Endothelial cell of umbilical vein (primary cell): ENCODE measurements at regions not wholly inside any gene's neighbourhood (a gene's known extent, or its start where the extent isn't known, plus 50 kb on each side); places are given as distances from the start of the nearest gene placed in this dataset.

Experiments used
- EZH2 ChIP-seq: IDR thresholded peaks from 2 replicates; pipeline ENCODE4 v1.6.1; 2012; ENCODE audit warnings: borderline replicate concordance, low read depth, mild to moderate bottlenecking, moderate library complexity, low read length, inconsistent platforms; ENCODE audit not compliant: severe bottlenecking
- FOS ChIP-seq: IDR thresholded peaks from 2 replicates; pipeline ENCODE4 v1.6.1; 2011; ENCODE audit warnings: mild to moderate bottlenecking, low read length, moderate library complexity, borderline replicate concordance; ENCODE audit not compliant: insufficient read depth
- GATA2 ChIP-seq: IDR thresholded peaks from 2 replicates; pipeline ENCODE4 v1.7.0; 2011; ENCODE audit warnings: low read depth, mild to moderate bottlenecking, moderate library complexity, mixed read lengths, low read length; ENCODE audit not compliant: insufficient read length, insufficient read depth
- JUN ChIP-seq: IDR thresholded peaks from 2 replicates; pipeline ENCODE4 v1.6.1; 2011; ENCODE audit warnings: borderline replicate concordance, low read depth; ENCODE audit not compliant: insufficient read length, insufficient read depth
- MYC ChIP-seq: IDR thresholded peaks from one replicate; pipeline ENCODE4 v1.6.1; 2011; ENCODE audit warnings: mild to moderate bottlenecking, low read depth, low read length
- POLR2A ChIP-seq: IDR thresholded peaks from 2 replicates; pipeline ENCODE4 v1.6.1; 2012; ENCODE audit warnings: low read depth, mild to moderate bottlenecking, control low read depth, low read length
- POLR2AphosphoS5 ChIP-seq: IDR thresholded peaks from 2 replicates; pipeline ENCODE4 v1.6.1; 2012; ENCODE audit warnings: low read depth, mild to moderate bottlenecking, control low read depth, low read length, moderate library complexity; ENCODE audit not compliant: insufficient read depth
- TF ChIP-seq, protein P1 (sequence below): IDR thresholded peaks from 2 replicates; pipeline ENCODE4 v1.6.1; 2011; ENCODE audit not compliant: insufficient read depth, insufficient read length
- TF ChIP-seq, protein P2 (sequence below), 2 donors: IDR thresholded peaks; 1 replicate in 1 of 2; 2 replicates in 1 of 2; pipeline ENCODE4 v1.5.1; 2011; ENCODE audit warnings: low read length in 2 of 2, mild to moderate bottlenecking in 2 of 2, moderate library complexity in 2 of 2, control low read depth in 1 of 2, inconsistent platforms in 1 of 2, low read depth in 1 of 2; ENCODE audit not compliant: insufficient read depth in 1 of 2; ENCODE audit errors: extremely low read depth in 1 of 2

DNA sequence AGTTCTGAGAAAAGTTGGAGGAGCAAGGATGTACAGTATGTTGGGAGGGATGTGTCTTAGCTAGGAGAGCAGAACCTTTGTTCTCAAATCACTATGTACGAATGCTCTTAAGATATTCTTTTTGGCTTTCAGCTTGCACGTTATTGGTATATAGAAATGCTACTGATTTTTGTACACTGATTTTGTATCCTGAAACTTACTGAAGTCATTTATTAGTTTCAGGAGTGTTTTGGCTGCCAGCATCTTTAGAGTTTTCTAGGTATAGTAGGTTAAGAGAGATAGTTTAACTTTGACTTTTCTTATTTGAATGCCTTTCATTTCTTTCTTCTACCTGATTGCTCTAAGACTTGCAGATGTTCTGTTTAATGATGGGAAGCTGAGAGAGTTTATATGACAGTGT, 442.8 kb upstream of the FBXO33 start:
- TF ChIP-seq, protein P1, sequence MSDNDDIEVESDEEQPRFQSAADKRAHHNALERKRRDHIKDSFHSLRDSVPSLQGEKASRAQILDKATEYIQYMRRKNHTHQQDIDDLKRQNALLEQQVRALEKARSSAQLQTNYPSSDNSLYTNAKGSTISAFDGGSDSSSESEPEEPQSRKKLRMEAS = no peak
- no peak for TF ChIP-seq EZH2
- TF ChIP-seq, protein P2, sequence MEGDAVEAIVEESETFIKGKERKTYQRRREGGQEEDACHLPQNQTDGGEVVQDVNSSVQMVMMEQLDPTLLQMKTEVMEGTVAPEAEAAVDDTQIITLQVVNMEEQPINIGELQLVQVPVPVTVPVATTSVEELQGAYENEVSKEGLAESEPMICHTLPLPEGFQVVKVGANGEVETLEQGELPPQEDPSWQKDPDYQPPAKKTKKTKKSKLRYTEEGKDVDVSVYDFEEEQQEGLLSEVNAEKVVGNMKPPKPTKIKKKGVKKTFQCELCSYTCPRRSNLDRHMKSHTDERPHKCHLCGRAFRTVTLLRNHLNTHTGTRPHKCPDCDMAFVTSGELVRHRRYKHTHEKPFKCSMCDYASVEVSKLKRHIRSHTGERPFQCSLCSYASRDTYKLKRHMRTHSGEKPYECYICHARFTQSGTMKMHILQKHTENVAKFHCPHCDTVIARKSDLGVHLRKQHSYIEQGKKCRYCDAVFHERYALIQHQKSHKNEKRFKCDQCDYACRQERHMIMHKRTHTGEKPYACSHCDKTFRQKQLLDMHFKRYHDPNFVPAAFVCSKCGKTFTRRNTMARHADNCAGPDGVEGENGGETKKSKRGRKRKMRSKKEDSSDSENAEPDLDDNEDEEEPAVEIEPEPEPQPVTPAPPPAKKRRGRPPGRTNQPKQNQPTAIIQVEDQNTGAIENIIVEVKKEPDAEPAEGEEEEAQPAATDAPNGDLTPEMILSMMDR (IDR thresholded peaks at IDR 0.05; ENCODE audit: extremely low read depth in 1 of 2, insufficient read depth in 1 of 2, low read depth in 1 of 2, low read length in 2 of 2) = no peak
- TF ChIP-seq POLR2AphosphoS5 = no peak
- TF ChIP-seq POLR2A = no peak
- TF ChIP-seq JUN = no peak
- TF ChIP-seq GATA2 = no peak
- TF ChIP-seq MYC = no peak
- no peak for TF ChIP-seq FOS
